Loucy (cell line): ENCODE measurements at regions not wholly inside any gene's neighbourhood (a gene's known extent, or its start where the extent isn't known, plus 50 kb on each side); places are given as distances from the start of the nearest gene placed in this dataset.

Experiments
- H2AFZ ChIP-seq: fragments of 200-600 bp; sonication (generic); 2 replicates; pipeline ENCODE4 v1.6.0; 2016; ENCODE audit warnings: antibody characterized with exemption, mild to moderate bottlenecking, low read length, moderate library complexity
- H3F3A ChIP-seq: fragments of 200-600 bp; 2 replicates; pipeline ENCODE4 v1.6.0; 2016; ENCODE audit warnings: antibody characterized with exemption, low read depth, mild to moderate bottlenecking
- H3K27me3 ChIP-seq: fragments of 200-600 bp; sonication (generic); 2 replicates; pipeline ENCODE4 v1.6.1; 2014; ENCODE audit warnings: low read length, mild to moderate bottlenecking; ENCODE audit not compliant: insufficient read depth, poor library complexity, severe bottlenecking
- H3K36me3 ChIP-seq: fragments of 200-600 bp; sonication (generic); 2 replicates; pipeline ENCODE4 v1.6.1; 2016; ENCODE audit warnings: low read length; ENCODE audit not compliant: insufficient read depth
- H3K4me1 ChIP-seq: fragments of 200-600 bp; sonication (generic); 2 replicates; pipeline ENCODE4 v1.5.1; 2014; ENCODE audit warnings: low read length, mild to moderate bottlenecking; ENCODE audit not compliant: insufficient read depth, poor library complexity, severe bottlenecking
- H3K4me2 ChIP-seq: fragments of 200-600 bp; sonication (generic); 2 replicates; pipeline ENCODE4 v1.6.0; 2014; ENCODE audit warnings: antibody characterized with exemption, low read length, low read depth, mild to moderate bottlenecking; ENCODE audit not compliant: poor library complexity, severe bottlenecking
- H3K4me3 ChIP-seq: fragments of 200-600 bp; sonication (generic); 2 replicates; pipeline ENCODE4 v1.5.1; 2014; ENCODE audit warnings: low read length, mild to moderate bottlenecking, mixed read lengths; ENCODE audit not compliant: poor library complexity, severe bottlenecking
- H3K79me2 ChIP-seq: fragments of 200-600 bp; sonication (generic); 2 replicates; pipeline ENCODE4 v1.6.1; 2014; ENCODE audit warnings: low read length; ENCODE audit not compliant: insufficient read depth
- H3K9ac ChIP-seq: fragments of 200-600 bp; sonication (generic); 2 replicates; pipeline ENCODE4 v1.6.0; 2014; ENCODE audit warnings: mild to moderate bottlenecking, low read depth, low read length, moderate library complexity; ENCODE audit not compliant: poor library complexity, severe bottlenecking
- H3K9me2 ChIP-seq: fragments of 200-600 bp; sonication (generic); replicated peaks from 2 replicates; pipeline ENCODE4 v1.6.1; 2016; ENCODE audit warnings: low read depth, low read length, mixed read lengths
- H3K9me3 ChIP-seq: fragments of 200-600 bp; sonication (generic); 2 replicates; pipeline ENCODE4 v1.6.1; 2014; ENCODE audit warnings: mild to moderate bottlenecking, antibody characterized with exemption, low read length, low read depth; ENCODE audit not compliant: insufficient read depth
- H4K20me1 ChIP-seq: fragments of 200-600 bp; sonication (generic); 2 replicates; pipeline ENCODE4 v1.6.0; 2014; ENCODE audit warnings: antibody characterized with exemption, low read length, mild to moderate bottlenecking; ENCODE audit not compliant: insufficient read depth, poor library complexity, severe bottlenecking
- EZH2phosphoT487 ChIP-seq: fragments of 200-600 bp; IDR thresholded peaks from 2 replicates; pipeline ENCODE4 v1.6.1; 2018; ENCODE audit warnings: antibody characterized with exemption, mild to moderate bottlenecking, moderate library complexity, borderline replicate concordance
- TF ChIP-seq, protein P1 (sequence below): fragments of 200-600 bp; sonication (generic); conservative IDR thresholded peaks from 2 replicates; pipeline ENCODE4 v1.5.1; 2014; ENCODE audit warnings: mild to moderate bottlenecking, antibody characterized with exemption, low read length

DNA sequence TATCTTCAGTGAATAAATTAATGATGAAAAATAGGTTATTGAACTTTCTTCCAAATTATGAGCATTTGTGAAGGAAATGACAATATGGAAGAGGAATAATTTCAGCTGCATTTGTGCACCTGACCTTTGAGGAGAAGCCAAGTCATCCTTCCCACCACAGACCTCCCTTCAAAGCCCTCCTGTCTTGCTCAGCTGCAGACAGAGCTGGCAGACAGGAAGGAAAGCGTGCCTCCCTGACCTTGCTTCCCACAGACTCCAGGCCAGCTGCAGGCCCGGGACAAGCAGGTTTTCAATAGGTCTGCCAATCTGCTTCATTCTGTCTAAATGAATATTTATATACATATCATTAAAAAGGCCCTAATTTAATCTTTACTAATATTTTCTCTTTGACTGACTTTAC lies 152.9 kb upstream of the RBMS3 start:
- TF ChIP-seq, protein P1, sequence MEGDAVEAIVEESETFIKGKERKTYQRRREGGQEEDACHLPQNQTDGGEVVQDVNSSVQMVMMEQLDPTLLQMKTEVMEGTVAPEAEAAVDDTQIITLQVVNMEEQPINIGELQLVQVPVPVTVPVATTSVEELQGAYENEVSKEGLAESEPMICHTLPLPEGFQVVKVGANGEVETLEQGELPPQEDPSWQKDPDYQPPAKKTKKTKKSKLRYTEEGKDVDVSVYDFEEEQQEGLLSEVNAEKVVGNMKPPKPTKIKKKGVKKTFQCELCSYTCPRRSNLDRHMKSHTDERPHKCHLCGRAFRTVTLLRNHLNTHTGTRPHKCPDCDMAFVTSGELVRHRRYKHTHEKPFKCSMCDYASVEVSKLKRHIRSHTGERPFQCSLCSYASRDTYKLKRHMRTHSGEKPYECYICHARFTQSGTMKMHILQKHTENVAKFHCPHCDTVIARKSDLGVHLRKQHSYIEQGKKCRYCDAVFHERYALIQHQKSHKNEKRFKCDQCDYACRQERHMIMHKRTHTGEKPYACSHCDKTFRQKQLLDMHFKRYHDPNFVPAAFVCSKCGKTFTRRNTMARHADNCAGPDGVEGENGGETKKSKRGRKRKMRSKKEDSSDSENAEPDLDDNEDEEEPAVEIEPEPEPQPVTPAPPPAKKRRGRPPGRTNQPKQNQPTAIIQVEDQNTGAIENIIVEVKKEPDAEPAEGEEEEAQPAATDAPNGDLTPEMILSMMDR: no peak
- no peak for TF ChIP-seq EZH2phosphoT487
- H3K9me2 ChIP-seq: no peaks in the 10 kb centered on the region
- no peaks in the 10 kb centered on the region for H3K9me3 ChIP-seq
- no peak overlapping the region for H3K4me2 ChIP-seq
- H3K4me1 ChIP-seq: no peaks in the 10 kb centered on the region
- H3K36me3 ChIP-seq: no peaks in the 10 kb centered on the region
- H2AFZ ChIP-seq: no peak overlapping the region
- no peak overlapping the region for H3K9ac ChIP-seq
- H3K4me3 ChIP-seq: no peak overlapping the region
- no peaks in the 10 kb centered on the region for H3K27me3 ChIP-seq
- no peaks in the 10 kb centered on the region for H3K79me2 ChIP-seq
- H3F3A ChIP-seq: no peaks in the 10 kb centered on the region
- no peaks in the 10 kb centered on the region for H4K20me1 ChIP-seq

DNA sequence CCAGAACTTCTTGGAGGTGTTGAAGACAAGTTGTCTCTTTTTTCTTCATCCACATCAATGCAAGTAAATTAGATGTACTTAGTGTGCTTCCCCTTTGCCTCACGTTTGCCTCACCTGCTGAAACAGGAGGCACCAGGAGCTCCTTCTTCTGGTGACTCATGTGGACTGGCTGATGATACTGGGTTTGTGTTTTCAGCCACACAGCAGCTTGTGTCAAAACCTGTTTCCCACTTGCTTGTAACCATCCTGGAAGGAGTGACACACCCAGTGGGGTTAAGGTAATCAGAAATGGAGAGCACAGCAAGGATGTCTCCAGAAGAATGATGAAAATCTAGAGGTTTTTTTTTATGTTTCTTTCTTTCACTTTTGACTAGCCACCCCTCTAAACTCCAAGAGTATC lies 143.3 kb upstream of the RBMS3 start:
- no peaks in the 10 kb centered on the region for H3K79me2 ChIP-seq
- no peak for TF ChIP-seq EZH2phosphoT487
- TF ChIP-seq, protein P1: no peak

DNA sequence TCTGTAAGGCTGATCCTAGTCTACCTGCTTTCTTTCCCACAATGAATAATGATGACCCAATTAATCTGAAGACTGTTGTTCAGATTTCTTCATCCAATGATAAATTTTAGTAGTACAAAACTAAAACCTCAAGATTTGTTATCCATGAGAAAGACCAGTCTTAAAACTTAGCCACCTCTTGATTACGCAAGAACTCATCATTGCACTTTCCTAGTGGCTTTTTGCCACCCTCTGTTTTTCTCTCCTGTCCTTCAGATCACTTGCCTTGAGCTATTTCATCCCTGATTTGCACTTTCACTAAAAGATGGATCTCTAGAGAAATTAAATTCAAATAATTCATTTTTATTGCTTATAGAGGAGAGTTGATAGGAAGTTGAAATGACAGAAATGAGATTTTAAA lies 142.7 kb upstream of the RBMS3 start:
- no peak overlapping the region for H3K4me2 ChIP-seq
- H3K9ac ChIP-seq: no peak overlapping the region
- no peaks in the 10 kb centered on the region for H3K79me2 ChIP-seq
- peaks cover 13% of the 10 kb centered on the region for H3K4me1 ChIP-seq
- no peaks in the 10 kb centered on the region for H3K27me3 ChIP-seq
- H2AFZ ChIP-seq: no peak overlapping the region
- TF ChIP-seq EZH2phosphoT487: no peak
- TF ChIP-seq, protein P1: no peak
- H3F3A ChIP-seq: no peaks in the 10 kb centered on the region
- H3K9me2 ChIP-seq: no peaks in the 10 kb centered on the region
- H4K20me1 ChIP-seq: no peaks in the 10 kb centered on the region
- H3K4me3 ChIP-seq: no peak overlapping the region
- no peaks in the 10 kb centered on the region for H3K9me3 ChIP-seq
- no peaks in the 10 kb centered on the region for H3K36me3 ChIP-seq

More for the DNA sequence above, 143.3 kb upstream of the RBMS3 start:
- H3K4me2 ChIP-seq: no peak overlapping the region
- H3K4me1 ChIP-seq: peaks cover 13% of the 10 kb centered on the region
- no peaks in the 10 kb centered on the region for H3K27me3 ChIP-seq
- H3K4me3 ChIP-seq: no peak overlapping the region
- H3K9ac ChIP-seq: no peak overlapping the region
- no peaks in the 10 kb centered on the region for H3K9me3 ChIP-seq
- no peaks in the 10 kb centered on the region for H3F3A ChIP-seq
- no peaks in the 10 kb centered on the region for H3K36me3 ChIP-seq
- H2AFZ ChIP-seq: no peak overlapping the region
- H4K20me1 ChIP-seq: no peaks in the 10 kb centered on the region
- no peaks in the 10 kb centered on the region for H3K9me2 ChIP-seq
